ENCODE measurements at regions not wholly inside any gene's neighbourhood (a gene's known extent, or its start where the extent isn't known, plus 50 kb on each side); places are given as distances from the start of the nearest gene placed in this dataset.

- H3K9me2 ChIP-seq (ENCODE audit: insufficient read depth) = no peaks in the 10 kb centered on the region
- 25 to 47% methylated on average over 2 to 3 of the region's 3 CpGs for WGBS, 2 experiments (ENCODE audit: low coverage in 1 of 2, low lambda C conversion rate in 2 of 2, missing lambda C conversion rate in 2 of 2)
- H3K9me3 ChIP-seq (ENCODE audit: low read depth) = no peaks in the 10 kb centered on the region
- no peaks in the 10 kb centered on the region for H3K27me3 ChIP-seq (replicated peaks; ENCODE audit: insufficient read depth)
- TF ChIP-seq EZH2phosphoT487 (IDR thresholded peaks at IDR 0.05; ENCODE audit: insufficient read depth, low read depth) = no peak
- no peak for TF ChIP-seq EZH2 (IDR thresholded peaks at IDR 0.05; ENCODE audit: insufficient read depth, poor library complexity, severe bottlenecking)
- peaks cover 14% of the 10 kb centered on the region; the same call in 1 of the 2 replicates for H3F3A ChIP-seq (ENCODE audit: insufficient read depth)
- no peaks in the 10 kb centered on the region for H4K20me1 ChIP-seq (ENCODE audit: insufficient read depth)
- in situ Hi-C loops (cut with MboI) = no loop called here
- peak overlapping the region; percentile 96 for H3K27ac ChIP-seq
- peak; percentile 62 for DNase-seq
- peak overlapping the region; percentile 36; the same call in 1 of the 2 replicates for H2AFZ ChIP-seq
- H3K4me1 ChIP-seq (ENCODE audit: insufficient read depth) = peaks cover 8% of the 10 kb centered on the region; the same call in 1 of the 2 replicates
- H3K4me2 ChIP-seq (ENCODE audit: unreplicated experiment) = peak overlapping the region; percentile 48
- H3K9ac ChIP-seq = peak overlapping the region; percentile 68
- H3K4me3 ChIP-seq = 0 out of 2 replicates have a peak overlapping the region, but pooled peaks have one; percentile 32
- H3K79me2 ChIP-seq (ENCODE audit: insufficient read depth) = no peaks in the 10 kb centered on the region
- no peaks in the 10 kb centered on the region for H3K36me3 ChIP-seq (ENCODE audit: low read depth)
These were observed 103.9 kb upstream of the RAB40AL start for GRCh38 chrX:102833136-102833535.

- Histone ChIP-seq H3K4me3 (no peak overlapping the region), H3K9ac (no peak overlapping the region), H3K27me3 (replicated peaks; ENCODE audit: insufficient read depth) (no peaks in the 10 kb centered on the region), H3K9me2 (ENCODE audit: insufficient read depth) (no peaks in the 10 kb centered on the region), H3K27ac (no peak overlapping the region), H3K36me3 (ENCODE audit: low read depth) (no peaks in the 10 kb centered on the region), H3K4me1 (ENCODE audit: insufficient read depth) (peaks cover 8% of the 10 kb centered on the region; the same call in 1 of the 2 replicates), H3K79me2 (ENCODE audit: insufficient read depth) (no peaks in the 10 kb centered on the region), H4K20me1 (ENCODE audit: insufficient read depth) (no peaks in the 10 kb centered on the region), H3K9me3 (ENCODE audit: low read depth) (no peaks in the 10 kb centered on the region), H3F3A (ENCODE audit: insufficient read depth) (peaks cover 14% of the 10 kb centered on the region; the same call in 1 of the 2 replicates), H3K4me2 (ENCODE audit: unreplicated experiment) (no peak overlapping the region), H2AFZ (no peak overlapping the region)
- no peak for TF ChIP-seq EZH2phosphoT487 (IDR thresholded peaks at IDR 0.05; ENCODE audit: insufficient read depth, low read depth)
- no peak for TF ChIP-seq EZH2 (IDR thresholded peaks at IDR 0.05; ENCODE audit: insufficient read depth, poor library complexity, severe bottlenecking)
- WGBS, 2 experiments (ENCODE audit: low coverage in 1 of 2, low lambda C conversion rate in 2 of 2, missing lambda C conversion rate in 2 of 2) = 76 to 79% methylated on average over 5 of the region's 5 CpGs
- in situ Hi-C loops (cut with MboI) = no loop called here
- peak; percentile 52 for DNase-seq
These were observed 101.4 kb upstream of the RAB40AL start for GRCh38 chrX:102835504-102836146.

GRCh38 chrX:102837847-102838246 is 99.2 kb upstream of the RAB40AL start:
- Histone ChIP-seq H3K9me3 (ENCODE audit: low read depth) (no peaks in the 10 kb centered on the region), H3K9me2 (ENCODE audit: insufficient read depth) (no peaks in the 10 kb centered on the region), H3K79me2 (ENCODE audit: insufficient read depth) (no peaks in the 10 kb centered on the region), H2AFZ (no peak overlapping the region), H3F3A (ENCODE audit: insufficient read depth) (peaks cover 7% of the 10 kb centered on the region; the same call in 1 of the 2 replicates), H3K27me3 (replicated peaks; ENCODE audit: insufficient read depth) (no peaks in the 10 kb centered on the region), H3K9ac (no peak overlapping the region), H3K4me1 (ENCODE audit: insufficient read depth) (peaks cover 7% of the 10 kb centered on the region; the same call in 1 of the 2 replicates), H3K36me3 (ENCODE audit: low read depth) (no peaks in the 10 kb centered on the region), H4K20me1 (ENCODE audit: insufficient read depth) (no peaks in the 10 kb centered on the region), H3K27ac (no peak overlapping the region), H3K4me2 (ENCODE audit: unreplicated experiment) (no peak overlapping the region), H3K4me3 (no peak overlapping the region)
- no peak for TF ChIP-seq EZH2 (IDR thresholded peaks at IDR 0.05; ENCODE audit: insufficient read depth, poor library complexity, severe bottlenecking)
- no peak for TF ChIP-seq EZH2phosphoT487 (IDR thresholded peaks at IDR 0.05; ENCODE audit: insufficient read depth, low read depth)
- peak; percentile 8 for DNase-seq
- 85 to 89% methylated on average over 1 of the region's 1 CpG for WGBS, 2 experiments (ENCODE audit: low coverage in 1 of 2, low lambda C conversion rate in 2 of 2, missing lambda C conversion rate in 2 of 2)
- in situ Hi-C loops (cut with MboI) = no loop called here

GRCh38 chrX:102840871-102841705 is 96.0 kb upstream of the RAB40AL start:
- Histone ChIP-seq H3K27me3 (replicated peaks; ENCODE audit: insufficient read depth) (no peaks in the 10 kb centered on the region), H3K4me2 (ENCODE audit: unreplicated experiment) (no peak overlapping the region), H3K9me3 (ENCODE audit: low read depth) (no peaks in the 10 kb centered on the region), H4K20me1 (ENCODE audit: insufficient read depth) (no peaks in the 10 kb centered on the region), H3K9me2 (ENCODE audit: insufficient read depth) (no peaks in the 10 kb centered on the region), H3K27ac (no peak overlapping the region), H3K4me1 (ENCODE audit: insufficient read depth) (no peaks in the 10 kb centered on the region), H3K79me2 (ENCODE audit: insufficient read depth) (no peaks in the 10 kb centered on the region), H2AFZ (no peak overlapping the region), H3K4me3 (no peak overlapping the region), H3K36me3 (ENCODE audit: low read depth) (no peaks in the 10 kb centered on the region), H3K9ac (no peak overlapping the region), H3F3A (ENCODE audit: insufficient read depth) (0 out of 2 replicates have a peak, but pooled peaks cover 1% of the 10 kb centered on the region)
- TF ChIP-seq EZH2 (IDR thresholded peaks at IDR 0.05; ENCODE audit: insufficient read depth, poor library complexity, severe bottlenecking) (no peak), EZH2phosphoT487 (IDR thresholded peaks at IDR 0.05; ENCODE audit: insufficient read depth, low read depth) (no peak)
- 93 to 98% methylated on average over 5 to 6 of the region's 6 CpGs for WGBS, 2 experiments (ENCODE audit: low coverage in 1 of 2, low lambda C conversion rate in 2 of 2, missing lambda C conversion rate in 2 of 2)
- peak; percentile 10 for DNase-seq
- in situ Hi-C loops (cut with MboI) = no loop called here

All from GM23248 (cell line).